HPDE6-E6E7 (cell line): ENCODE measurements at regions not wholly inside any gene's neighbourhood (a gene's known extent, or its start where the extent isn't known, plus 50 kb on each side); places are given as distances from the start of the nearest gene placed in this dataset.

Experiments
- DNase-seq: peaks from one replicate; pipeline ENCODE4 v3.0.0; 2011; ENCODE audit warnings: missing footprints; ENCODE audit errors: extremely low spot score

- DNase-seq = no peak
Observed at GRCh38 chr2:58299123-58299522, 58.0 kb upstream of the FANCL start.

GRCh38 chr2:58293056-58293455, 51.9 kb upstream of the FANCL start:
- no peak for DNase-seq

GRCh38 chr2:58291726-58292438, 50.8 kb upstream of the FANCL start:
- no peak for DNase-seq
